Fibroblast of lung (primary cell): ENCODE measurements at regions not wholly inside any gene's neighbourhood (a gene's known extent, or its start where the extent isn't known, plus 50 kb on each side); places are given as distances from the start of the nearest gene placed in this dataset.

Experiments used
- DNase-seq, 2 donors: peaks; one replicate each; pipeline versions ENCODE4 v3.0.0 to v3.0.0-alpha.2; 2010; ENCODE audit warnings: low read depth in 2 of 2
- H2AFZ ChIP-seq: 2 replicates; pipeline ENCODE4 v1.5.1; 2012; ENCODE audit warnings: low read length, control low read depth, inconsistent platforms
- H3K27ac ChIP-seq: 2 replicates; pipeline ENCODE4 v1.5.1; 2011; ENCODE audit warnings: low read length, control low read depth; ENCODE audit not compliant: insufficient read depth
- H3K27me3 ChIP-seq: 2 replicates; pipeline ENCODE4 v1.5.1; 2011; ENCODE audit warnings: mild to moderate bottlenecking, low read length; ENCODE audit not compliant: control insufficient read depth, insufficient read depth
- H3K36me3 ChIP-seq: 2 replicates; pipeline ENCODE4 v1.5.1; 2011; ENCODE audit warnings: low read length; ENCODE audit not compliant: control insufficient read depth, insufficient read depth
- H3K4me1 ChIP-seq: 2 replicates; pipeline ENCODE4 v1.5.1; 2011; ENCODE audit warnings: low read length; ENCODE audit not compliant: control insufficient read depth, insufficient read depth; ENCODE audit errors: extremely low read depth
- H3K4me2 ChIP-seq: 2 replicates; pipeline ENCODE4 v1.5.1; 2011; ENCODE audit warnings: low read length, control low read depth; ENCODE audit not compliant: insufficient read depth; ENCODE audit errors: extremely low read depth
- H3K4me3 ChIP-seq, 4 experiments: fragments of 200-600 bp in 1 of 4; sonication (generic) in 1 of 4; replicated peaks in 1 of 4; 2 replicates each; pipeline ENCODE4 v1.5.1; 2011 to 2016; ENCODE audit warnings: low read length in 4 of 4, low read depth in 3 of 4, mild to moderate bottlenecking in 3 of 4, control low read depth in 2 of 4, inconsistent platforms in 1 of 4, mixed read lengths in 1 of 4; ENCODE audit not compliant: insufficient read depth in 1 of 4; ENCODE audit errors: control extremely low read depth in 1 of 4
- H3K79me2 ChIP-seq: 2 replicates; pipeline ENCODE4 v1.5.1; 2012; ENCODE audit warnings: mild to moderate bottlenecking, low read length, inconsistent platforms; ENCODE audit not compliant: control insufficient read depth, insufficient read depth
- H3K9ac ChIP-seq: 2 replicates; pipeline ENCODE4 v1.5.1; 2011; ENCODE audit warnings: mild to moderate bottlenecking, low read length, control low read depth; ENCODE audit not compliant: insufficient read depth
- H3K9me3 ChIP-seq: 2 replicates; pipeline ENCODE4 v1.5.1; 2012; ENCODE audit warnings: low read depth, low read length; ENCODE audit not compliant: control insufficient read depth, insufficient read depth
- H4K20me1 ChIP-seq: 2 replicates; pipeline ENCODE4 v1.5.1; 2011; ENCODE audit warnings: low read length; ENCODE audit not compliant: control insufficient read depth, insufficient read depth; ENCODE audit errors: extremely low read depth
- CTCF ChIP-seq, 2 donors: IDR thresholded peaks in 1 of 2; conservative IDR thresholded peaks in 1 of 2; 1 replicate in 1 of 2; 2 replicates in 1 of 2; pipeline ENCODE4 v1.5.1; 2011 to 2012; ENCODE audit warnings: low read length in 2 of 2, control low read depth in 1 of 2, inconsistent platforms in 1 of 2, low read depth in 1 of 2, mild to moderate bottlenecking in 1 of 2
- EZH2 ChIP-seq: IDR thresholded peaks from 2 replicates; pipeline ENCODE4 v1.5.1; 2012; ENCODE audit warnings: low read length, control low read depth, mild to moderate bottlenecking; ENCODE audit errors: missing control alignments

- TF ChIP-seq CTCF (conservative IDR thresholded peaks at IDR 0.05 in 1 of 2, IDR thresholded peaks at IDR 0.05 in 1 of 2; ENCODE audit: low read depth in 1 of 2, low read length in 2 of 2) (no peak), EZH2 (no peak)
- no peak for DNase-seq
- Histone ChIP-seq H3K9ac (no peak overlapping the region), H2AFZ (no peak overlapping the region), H3K4me3 (no peak overlapping the region), H3K27ac (no peak overlapping the region), H3K4me2 (no peak overlapping the region), H4K20me1 (no peaks in the 10 kb centered on the region), H3K9me3 (no peaks in the 10 kb centered on the region), H3K4me1 (no peaks in the 10 kb centered on the region), H3K79me2 (no peaks in the 10 kb centered on the region), H3K27me3 (no peaks in the 10 kb centered on the region), H3K36me3 (no peaks in the 10 kb centered on the region)
Observed at GRCh38 chr6:100168148-100168547, 174.1 kb upstream of the MCHR2 start.

DNA sequence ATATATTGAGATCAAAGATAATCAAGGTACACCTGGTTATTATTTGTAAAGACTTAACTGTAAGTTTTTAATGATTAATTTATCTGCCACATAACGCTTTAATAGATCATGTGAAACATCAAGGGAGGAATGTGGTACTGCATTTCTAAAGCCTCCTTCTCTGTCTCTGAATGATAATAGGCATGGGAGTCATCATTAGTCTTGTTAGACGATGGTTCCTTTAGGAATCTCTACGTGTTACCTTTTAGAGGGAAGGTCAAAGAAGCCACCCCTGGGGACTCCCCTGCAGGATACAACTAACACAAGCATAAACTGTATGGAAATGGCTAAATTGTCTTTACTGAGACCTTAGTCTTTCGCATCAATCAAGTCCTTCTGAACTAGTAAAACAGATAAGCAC lies 173.6 kb upstream of the MCHR2 start:
- H3K79me2 ChIP-seq, result no peaks in the 10 kb centered on the region
- H3K4me3 ChIP-seq, result no peak overlapping the region
- no peaks in the 10 kb centered on the region for H3K9me3 ChIP-seq
- H2AFZ ChIP-seq, result no peak overlapping the region
- no peaks in the 10 kb centered on the region for H3K4me1 ChIP-seq
- no peaks in the 10 kb centered on the region for H4K20me1 ChIP-seq
- DNase-seq, result peak in 1 of 2 donors; percentile 2
- TF ChIP-seq CTCF (conservative IDR thresholded peaks at IDR 0.05 in 1 of 2, IDR thresholded peaks at IDR 0.05 in 1 of 2; ENCODE audit: low read depth in 1 of 2, low read length in 2 of 2) (no peak), EZH2 (no peak)
- peaks cover 5% of the 10 kb centered on the region for H3K27me3 ChIP-seq
- no peak overlapping the region for H3K27ac ChIP-seq
- no peaks in the 10 kb centered on the region for H3K36me3 ChIP-seq
- H3K9ac ChIP-seq, result no peak overlapping the region
- no peak overlapping the region for H3K4me2 ChIP-seq

- TF ChIP-seq CTCF (conservative IDR thresholded peaks at IDR 0.05 in 1 of 2, IDR thresholded peaks at IDR 0.05 in 1 of 2; ENCODE audit: low read depth in 1 of 2, low read length in 2 of 2) (no peak), EZH2 (no peak)
- Histone ChIP-seq H3K27me3 (peaks cover 5% of the 10 kb centered on the region), H3K9ac (no peak overlapping the region), H3K9me3 (no peaks in the 10 kb centered on the region), H3K4me2 (no peak overlapping the region), H3K36me3 (no peaks in the 10 kb centered on the region), H3K4me3 (no peak overlapping the region), H3K79me2 (no peaks in the 10 kb centered on the region), H2AFZ (no peak overlapping the region), H4K20me1 (no peaks in the 10 kb centered on the region), H3K4me1 (no peaks in the 10 kb centered on the region), H3K27ac (no peak overlapping the region)
- peak in 1 of 2 donors; percentile 2 for DNase-seq
Observed at GRCh38 chr6:100166956-100167355, 172.9 kb upstream of the MCHR2 start.
